Spleen (tissue), 11 donors: ENCODE measurements at regions not wholly inside any gene's neighbourhood (a gene's known extent, or its start where the extent isn't known, plus 50 kb on each side); places are given as distances from the start of the nearest gene placed in this dataset.

ENCODE experiments used
- DNase-seq: peaks from one replicate; pipeline ENCODE4 v3.0.0-alpha.2; 2020
- H3K27ac ChIP-seq, 8 donors: fragments of 200-600 bp; sonication (generic) in 7 of 8; 1 replicate in 4 of 8; 2 replicates in 4 of 8; pipeline versions ENCODE4 v1.5.0 to v1.8.0; 2016 to 2021; ENCODE audit warnings: inconsistent platforms in 4 of 8, mild to moderate bottlenecking in 4 of 8, moderate library complexity in 1 of 8
- H3K27me3 ChIP-seq, 7 donors: fragments of 200-600 bp; sonication (generic) in 6 of 7; replicated peaks in 1 of 7; 1 replicate in 4 of 7; 2 replicates in 3 of 7; pipeline versions ENCODE4 v1.5.0 to v1.8.0; 2016 to 2021; ENCODE audit warnings: inconsistent platforms in 3 of 7, mild to moderate bottlenecking in 1 of 7
- H3K36me3 ChIP-seq, 6 donors: fragments of 200-600 bp; sonication (generic) in 5 of 6; 1 replicate in 4 of 6; 2 replicates in 2 of 6; pipeline versions ENCODE4 v1.5.0 to v1.8.0; 2016 to 2021; ENCODE audit warnings: inconsistent platforms in 2 of 6
- H3K4me1 ChIP-seq, 6 donors: fragments of 200-600 bp; sonication (generic) in 5 of 6; 1 replicate in 3 of 6; 2 replicates in 3 of 6; pipeline versions ENCODE4 v1.5.0 to v1.8.0; 2016 to 2021; ENCODE audit warnings: inconsistent platforms in 3 of 6
- H3K4me3 ChIP-seq, 8 donors: fragments of 200-600 bp; sonication (generic) in 7 of 8; 1 replicate in 4 of 8; 2 replicates in 4 of 8; pipeline versions ENCODE4 v1.5.0 to v1.8.0; 2016 to 2021; ENCODE audit warnings: inconsistent platforms in 4 of 8, mild to moderate bottlenecking in 4 of 8, moderate library complexity in 2 of 8
- H3K9me3 ChIP-seq, 8 donors: fragments of 200-600 bp; sonication (generic) in 7 of 8; 1 replicate in 4 of 8; 2 replicates in 4 of 8; pipeline versions ENCODE4 v1.5.0 to v1.8.0; 2016 to 2021; ENCODE audit warnings: inconsistent platforms in 4 of 8
- POLR2A ChIP-seq, 3 donors: fragments of 450-650 bp; IDR thresholded peaks; one replicate each; pipeline ENCODE4 v1.5.1; 2017; ENCODE audit warnings: antibody characterized with exemption in 3 of 3, mild to moderate bottlenecking in 1 of 3
- POLR2AphosphoS5 ChIP-seq, 3 donors: sonication (generic); formaldehyde crosslinking; IDR thresholded peaks; one replicate each; pipeline ENCODE4 v1.5.1; 2017; ENCODE audit warnings: antibody characterized with exemption in 3 of 3
- WGBS, 5 donors: extraction: QIAGEN DNeasy Blood & Tissue Kit in 3 of 5; methylation state at CpG; one replicate each; pipeline versions ENCODE4 v1.1.5 to v1.1.7; 2013 to 2018; 5-methylcytosine and 5-hydroxymethylcytosine counted together
- intact Hi-C: fragments of 100-400 bp; cut with DNase I; formaldehyde crosslinking; loops from one replicate; pipeline ENCODE4 v1.15.0; 2023; ENCODE audit warnings: low total_unique reads
- TF ChIP-seq, protein P1 (sequence below), 11 experiments: fragments of 200-600 bp in 7 of 11; fragments of 450-650 bp in 4 of 11; sonication (generic) in 4 of 11; IDR thresholded peaks in 8 of 11; conservative IDR thresholded peaks in 3 of 11; 1 replicate in 7 of 11; 2 replicates in 4 of 11; pipeline versions ENCODE4 v1.4.0 to v1.8.0; 2016 to 2021; ENCODE audit warnings: antibody characterized with exemption in 11 of 11, inconsistent platforms in 4 of 11, mild to moderate bottlenecking in 1 of 11
- donor health status: healthy with polysubstance abuse.
- donor health status: DM: no; HTN: no; CAD: no; lungs with moderate emphysema.
- donor health status: DM: no; HTN: no; CAD: no.
- donor health status: Bipolar disorder and iron deficiency.
- donor health status: healthy.
- donor health status: DM: no; HTN: no; CAD: no.
- donor health status: DM: yes; HTN: yes; CAD: no.

DNA sequence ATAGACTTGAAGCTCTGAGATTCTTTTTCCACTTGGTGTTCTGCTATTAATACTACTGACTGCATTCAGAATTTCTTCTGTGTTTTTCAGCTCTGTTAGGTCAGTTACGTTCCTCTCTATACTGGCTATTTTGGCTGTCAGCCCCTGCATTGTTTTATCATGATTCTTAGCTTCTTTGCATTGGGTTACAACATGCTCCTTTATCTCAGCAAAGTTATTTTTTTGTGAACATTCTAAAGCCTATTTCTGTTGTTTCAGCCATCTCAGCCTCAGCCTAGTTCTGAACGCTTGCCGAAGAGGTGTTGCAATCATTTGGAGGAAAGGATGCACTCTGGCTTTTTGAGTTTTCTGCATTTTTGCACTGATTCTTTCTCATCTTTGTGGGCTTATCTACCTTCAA lies 201.5 kb upstream of the GNAI1 start:
- no peak for DNase-seq
- Histone ChIP-seq H3K4me3 (no peak overlapping the region), H3K27me3 (no peaks in the 10 kb centered on the region), H3K9me3 (peaks cover 0 to 11% (median 0%) of the 10 kb centered on the region in 8 donors), H3K27ac (no peak overlapping the region), H3K36me3 (no peaks in the 10 kb centered on the region), H3K4me1 (no peaks in the 10 kb centered on the region)
- intact Hi-C loops = no loop called here
- TF ChIP-seq, protein P1, sequence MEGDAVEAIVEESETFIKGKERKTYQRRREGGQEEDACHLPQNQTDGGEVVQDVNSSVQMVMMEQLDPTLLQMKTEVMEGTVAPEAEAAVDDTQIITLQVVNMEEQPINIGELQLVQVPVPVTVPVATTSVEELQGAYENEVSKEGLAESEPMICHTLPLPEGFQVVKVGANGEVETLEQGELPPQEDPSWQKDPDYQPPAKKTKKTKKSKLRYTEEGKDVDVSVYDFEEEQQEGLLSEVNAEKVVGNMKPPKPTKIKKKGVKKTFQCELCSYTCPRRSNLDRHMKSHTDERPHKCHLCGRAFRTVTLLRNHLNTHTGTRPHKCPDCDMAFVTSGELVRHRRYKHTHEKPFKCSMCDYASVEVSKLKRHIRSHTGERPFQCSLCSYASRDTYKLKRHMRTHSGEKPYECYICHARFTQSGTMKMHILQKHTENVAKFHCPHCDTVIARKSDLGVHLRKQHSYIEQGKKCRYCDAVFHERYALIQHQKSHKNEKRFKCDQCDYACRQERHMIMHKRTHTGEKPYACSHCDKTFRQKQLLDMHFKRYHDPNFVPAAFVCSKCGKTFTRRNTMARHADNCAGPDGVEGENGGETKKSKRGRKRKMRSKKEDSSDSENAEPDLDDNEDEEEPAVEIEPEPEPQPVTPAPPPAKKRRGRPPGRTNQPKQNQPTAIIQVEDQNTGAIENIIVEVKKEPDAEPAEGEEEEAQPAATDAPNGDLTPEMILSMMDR (IDR thresholded peaks at IDR 0.05 in 8 of 11, conservative IDR thresholded peaks at IDR 0.05 in 3 of 11) = no peak
- TF ChIP-seq POLR2A (IDR thresholded peaks at IDR 0.05) (no peak), POLR2AphosphoS5 (IDR thresholded peaks at IDR 0.05) (no peak)
- 84 to 88% (median 85%) methylated on average over 3 of the region's 3 CpGs for WGBS, 5 donors

DNA sequence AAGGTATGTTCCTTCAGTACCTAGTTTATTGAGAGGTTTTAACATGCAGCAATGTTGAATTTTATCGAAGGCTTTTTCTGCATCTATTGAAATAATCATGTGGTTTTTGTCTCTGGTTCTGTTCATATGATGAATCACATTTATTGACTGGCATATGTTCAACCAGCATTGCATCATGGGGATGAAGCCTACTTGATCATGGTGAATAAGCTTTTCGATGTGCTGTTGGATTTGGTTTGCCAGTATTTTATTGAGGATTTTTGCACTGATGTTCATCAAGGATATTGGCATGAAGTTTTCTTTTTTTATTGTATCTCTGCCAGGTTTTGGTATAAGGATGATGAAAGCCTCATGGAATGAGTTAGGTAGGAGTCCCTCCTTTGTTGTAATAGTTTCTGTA lies 204.0 kb upstream of the GNAI1 start:
- no peak overlapping the region for H3K27ac ChIP-seq
- H3K36me3 ChIP-seq = no peaks in the 10 kb centered on the region
- TF ChIP-seq POLR2A (IDR thresholded peaks at IDR 0.05) = no peak
- no peak for TF ChIP-seq POLR2AphosphoS5 (IDR thresholded peaks at IDR 0.05)
- TF ChIP-seq, protein P1 (IDR thresholded peaks at IDR 0.05 in 8 of 11, conservative IDR thresholded peaks at IDR 0.05 in 3 of 11) = no peak
- WGBS, 5 donors = 66 to 97% (median 88%) methylated on average over 2 of the region's 2 CpGs
- peaks cover 0 to 11% (median 0%) of the 10 kb centered on the region in 8 donors for H3K9me3 ChIP-seq
- intact Hi-C loops = no loop called here
- DNase-seq = no peak
- H3K27me3 ChIP-seq = no peaks in the 10 kb centered on the region
- H3K4me1 ChIP-seq = no peaks in the 10 kb centered on the region
- no peak overlapping the region for H3K4me3 ChIP-seq

DNA sequence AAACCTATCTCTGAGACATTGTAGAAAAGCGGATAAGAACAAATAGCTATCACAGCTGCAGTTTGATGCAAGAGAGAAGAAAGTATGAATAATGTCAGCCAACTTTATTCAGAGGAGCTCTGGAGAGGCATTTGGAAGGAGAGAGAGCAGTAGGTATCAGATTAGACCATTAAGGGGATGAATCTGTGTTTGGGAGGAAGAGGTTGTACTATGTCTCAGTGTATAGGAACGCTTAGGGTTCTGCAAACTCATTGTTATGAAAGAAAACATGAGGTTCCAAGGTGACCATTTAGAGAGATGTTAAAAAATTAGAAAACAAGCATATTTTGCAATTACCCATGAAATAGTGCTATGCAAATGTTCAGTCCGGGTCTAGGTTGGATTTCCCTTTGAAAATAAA lies 207.5 kb upstream of the GNAI1 start:
- TF ChIP-seq POLR2AphosphoS5 (IDR thresholded peaks at IDR 0.05) = no peak
- no peak for TF ChIP-seq POLR2A (IDR thresholded peaks at IDR 0.05)
- TF ChIP-seq, protein P1 (IDR thresholded peaks at IDR 0.05 in 8 of 11, conservative IDR thresholded peaks at IDR 0.05 in 3 of 11) = no peak
- H3K4me3 ChIP-seq = no peak overlapping the region
- H3K9me3 ChIP-seq = peaks cover 0 to 20% (median 7%) of the 10 kb centered on the region in 8 donors
- no peaks in the 10 kb centered on the region for H3K36me3 ChIP-seq
- intact Hi-C loops = no loop called here
- no peaks in the 10 kb centered on the region for H3K27me3 ChIP-seq
- no peaks in the 10 kb centered on the region for H3K4me1 ChIP-seq
- WGBS, 5 donors = 66 to 86% (median 74%) methylated on average over 3 of the region's 3 CpGs
- H3K27ac ChIP-seq = no peak overlapping the region
- DNase-seq = no peak

DNA sequence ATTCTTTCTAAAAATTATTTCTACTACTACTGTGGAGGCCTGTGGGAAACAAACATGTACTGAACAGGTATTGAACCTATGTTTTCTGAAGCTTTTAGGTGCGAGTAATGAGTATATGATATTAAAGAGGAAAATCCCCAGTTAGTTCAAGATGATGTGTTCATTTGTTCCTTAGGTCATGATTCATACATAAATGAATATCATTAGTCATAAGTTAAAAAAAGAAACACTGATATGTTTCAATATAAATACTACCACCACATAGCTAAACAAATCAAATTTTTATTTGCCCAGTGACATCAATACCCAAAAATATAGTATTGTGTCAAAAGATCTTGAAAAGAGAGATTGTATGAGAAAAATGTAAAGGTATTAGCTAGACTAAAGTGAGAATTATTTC lies 210.7 kb upstream of the GNAI1 start:
- Histone ChIP-seq H3K4me1 (no peaks in the 10 kb centered on the region), H3K27ac (no peak overlapping the region), H3K27me3 (no peaks in the 10 kb centered on the region), H3K9me3 (peaks cover 0 to 27% (median 11%) of the 10 kb centered on the region in 8 donors), H3K4me3 (no peak overlapping the region), H3K36me3 (no peaks in the 10 kb centered on the region)
- TF ChIP-seq, protein P1 (IDR thresholded peaks at IDR 0.05 in 8 of 11, conservative IDR thresholded peaks at IDR 0.05 in 3 of 11) = no peak
- TF ChIP-seq POLR2A (IDR thresholded peaks at IDR 0.05) (no peak), POLR2AphosphoS5 (IDR thresholded peaks at IDR 0.05) (no peak)
- intact Hi-C loops = no loop called here
- no peak for DNase-seq
- 68 to 87% (median 86%) methylated on average over 1 of the region's 1 CpG for WGBS, 5 donors
